H9 (cell line): ENCODE measurements at regions not wholly inside any gene's neighbourhood (a gene's known extent, or its start where the extent isn't known, plus 50 kb on each side); places are given as distances from the start of the nearest gene placed in this dataset.

ENCODE experiments used
- DNase-seq: peaks from one replicate; pipeline ENCODE4 v3.0.0-alpha.2; 2017
- H2AFZ ChIP-seq: one replicate; pipeline ENCODE4 v1.6.1; 2013; ENCODE audit warnings: mild to moderate bottlenecking, low read length, control low read depth, moderate library complexity
- H2AK5ac ChIP-seq: 2 replicates; pipeline ENCODE4 v1.6.1; 2013; ENCODE audit warnings: low read length, control low read depth, mixed read lengths; ENCODE audit not compliant: insufficient read length
- H2BK120ac ChIP-seq: one replicate; pipeline ENCODE4 v1.6.1; 2013; ENCODE audit warnings: low read depth, mild to moderate bottlenecking, low read length, control low read depth, inconsistent platforms; ENCODE audit not compliant: poor library complexity, severe bottlenecking
- H2BK12ac ChIP-seq: 2 replicates; pipeline ENCODE4 v1.6.1; 2013; ENCODE audit warnings: low read length, control low read depth, mixed read lengths, low read depth; ENCODE audit not compliant: insufficient read length
- H2BK15ac ChIP-seq: 2 replicates; pipeline ENCODE4 v1.6.1; 2013; ENCODE audit warnings: low read depth, low read length, control low read depth
- H2BK20ac ChIP-seq: one replicate; pipeline ENCODE4 v1.6.1; 2013; ENCODE audit warnings: low read depth, mild to moderate bottlenecking, low read length, control low read depth, inconsistent platforms; ENCODE audit not compliant: poor library complexity, severe bottlenecking
- H2BK5ac ChIP-seq: 2 replicates; pipeline ENCODE4 v1.6.1; 2013; ENCODE audit warnings: low read length, control low read depth, mixed read lengths; ENCODE audit not compliant: insufficient read length
- H3K14ac ChIP-seq: 2 replicates; pipeline ENCODE4 v1.6.1; 2013; ENCODE audit warnings: low read length, control low read depth; ENCODE audit not compliant: insufficient read depth
- H3K18ac ChIP-seq: 2 replicates; pipeline ENCODE4 v1.6.1; 2013; ENCODE audit warnings: low read depth, mild to moderate bottlenecking, mixed read lengths, low read length, control low read depth; ENCODE audit not compliant: insufficient read length
- H3K23ac ChIP-seq: 2 replicates; pipeline ENCODE4 v1.6.1; 2013; ENCODE audit warnings: low read length, control low read depth, mixed read lengths, low read depth; ENCODE audit not compliant: insufficient read length
- H3K23me2 ChIP-seq: 2 replicates; pipeline ENCODE4 v1.6.1; 2013; ENCODE audit warnings: low read depth, mild to moderate bottlenecking, mixed read lengths, low read length, control low read depth; ENCODE audit not compliant: insufficient read length, poor library complexity, severe bottlenecking
- H3K27ac ChIP-seq: 2 replicates; pipeline ENCODE4 v1.5.1; 2013; ENCODE audit warnings: low read length, control low read depth, mixed read lengths, low read depth; ENCODE audit not compliant: insufficient read length
- H3K27me3 ChIP-seq: 2 replicates; pipeline ENCODE4 v1.6.1; 2013; ENCODE audit warnings: low read length, control low read depth, inconsistent platforms; ENCODE audit not compliant: insufficient read depth
- H3K4ac ChIP-seq: 2 replicates; pipeline ENCODE4 v1.6.1; 2013; ENCODE audit warnings: low read depth, mild to moderate bottlenecking, control low read depth, inconsistent platforms, low read length, moderate library complexity
- H3K4me1 ChIP-seq: 2 replicates; pipeline ENCODE4 v1.6.1; 2013; ENCODE audit warnings: low read length, control low read depth, inconsistent platforms; ENCODE audit not compliant: insufficient read depth
- H3K4me2 ChIP-seq: 2 replicates; pipeline ENCODE4 v1.6.1; 2013; ENCODE audit warnings: low read length, control low read depth, mixed read lengths; ENCODE audit not compliant: insufficient read length, insufficient read depth
- H3K56ac ChIP-seq: 2 replicates; pipeline ENCODE4 v1.6.1; 2013; ENCODE audit warnings: low read depth, mild to moderate bottlenecking, mixed read lengths, low read length, control low read depth; ENCODE audit not compliant: insufficient read length
- H3K79me1 ChIP-seq: 2 replicates; pipeline ENCODE4 v1.6.1; 2013; ENCODE audit warnings: low read depth, mild to moderate bottlenecking, moderate library complexity, low read length, control low read depth, inconsistent platforms; ENCODE audit not compliant: insufficient read depth, poor library complexity, severe bottlenecking
- H3K79me2 ChIP-seq: 2 replicates; pipeline ENCODE4 v1.6.1; 2013; ENCODE audit warnings: low read length, control low read depth, inconsistent platforms; ENCODE audit not compliant: insufficient read depth
- H3K9ac ChIP-seq: 2 replicates; pipeline ENCODE4 v1.6.1; 2013; ENCODE audit warnings: low read length, control low read depth, mixed read lengths; ENCODE audit not compliant: insufficient read length; ENCODE audit errors: extremely low read depth
- H3K9me3 ChIP-seq: one replicate; pipeline ENCODE4 v1.6.1; 2013; ENCODE audit warnings: low read depth, low read length, inconsistent platforms; ENCODE audit not compliant: control insufficient read depth
- H3T11ph ChIP-seq: one replicate; pipeline ENCODE4 v1.6.1; 2013; ENCODE audit warnings: mild to moderate bottlenecking, low read length, control low read depth, inconsistent platforms
- H4K20me1 ChIP-seq: one replicate; pipeline ENCODE4 v1.6.1; 2013; ENCODE audit not compliant: control insufficient read depth, insufficient read length, insufficient read depth
- H4K5ac ChIP-seq: 2 replicates; pipeline ENCODE4 v1.6.1; 2013; ENCODE audit warnings: low read depth, mild to moderate bottlenecking, mixed read lengths, low read length, control low read depth; ENCODE audit not compliant: insufficient read length
- H4K8ac ChIP-seq: replicated peaks from 2 replicates; pipeline ENCODE4 v1.6.1; 2013; ENCODE audit warnings: low read length, control low read depth, mixed read lengths, low read depth; ENCODE audit not compliant: insufficient read length
- H4K91ac ChIP-seq: 2 replicates; pipeline ENCODE4 v1.6.1; 2013; ENCODE audit warnings: low read depth, mild to moderate bottlenecking, moderate library complexity, mixed read lengths, low read length, control low read depth; ENCODE audit not compliant: insufficient read length
- H3K27ac Mint-ChIP-seq, 3 experiments: 2 replicates in 2 of 3; 3 replicates in 1 of 3; pipeline ENCODE4 v1.8.0; 2020 to 2021; ENCODE audit warnings: mixed read lengths in 3 of 3, mild to moderate bottlenecking in 1 of 3, moderate library complexity in 1 of 3
- H3K27me3 Mint-ChIP-seq: 2 replicates; pipeline ENCODE4 v1.8.0; 2021; ENCODE audit warnings: low read depth, mild to moderate bottlenecking, moderate library complexity, mixed read lengths
- H3K36me3 Mint-ChIP-seq, 3 experiments: 2 replicates in 2 of 3; 3 replicates in 1 of 3; pipeline ENCODE4 v1.8.0; 2020 to 2021; ENCODE audit warnings: low read depth in 3 of 3, mixed read lengths in 3 of 3; ENCODE audit not compliant: insufficient read depth in 1 of 3
- H3K4me1 Mint-ChIP-seq, 2 experiments: 2 replicates each; pipeline ENCODE4 v1.8.0; 2020; ENCODE audit warnings: mixed read lengths in 2 of 2
- H3K4me3 Mint-ChIP-seq, 2 experiments: 2 replicates in 1 of 2; 3 replicates in 1 of 2; pipeline ENCODE4 v1.8.0; 2020 to 2021; ENCODE audit warnings: mild to moderate bottlenecking in 2 of 2, mixed read lengths in 2 of 2, moderate library complexity in 1 of 2
- H3K9me3 Mint-ChIP-seq, 2 experiments: 2 replicates in 1 of 2; 3 replicates in 1 of 2; pipeline ENCODE4 v1.8.0; 2020; ENCODE audit warnings: mild to moderate bottlenecking in 2 of 2, mixed read lengths in 2 of 2, moderate library complexity in 1 of 2
- CTCF ChIP-seq: fragments of 200-600 bp; sonication (generic); conservative IDR thresholded peaks from 3 replicates; pipeline ENCODE4 v1.8.0; 2021; ENCODE audit warnings: antibody characterized with exemption, mild to moderate bottlenecking

- no peak overlapping the region for H3K27ac ChIP-seq
- peaks cover 0 to 2% of the 10 kb centered on the region in 2 experiments; a peak in 4 of 5 replicates for H3K9me3 Mint-ChIP-seq
- no peak overlapping the region for H3T11ph ChIP-seq
These were observed 162.7 kb upstream of the TSLP start for GRCh38 chr5:110908848-110909247.

More at GRCh38 chr5:110908848-110909247, 162.7 kb upstream of the TSLP start:
- Mint-ChIP-seq H3K4me3 (no peak overlapping the region), H3K4me1 (peaks cover under 1 to 9% of the 10 kb centered on the region in 2 experiments; a peak in 2 of 4 replicates), H3K36me3 (0 out of 7 replicates have a peak, but pooled peaks cover 0 to 3% (median 0%) of the 10 kb centered on the region in 3 experiments), H3K27me3 (no peaks in the 10 kb centered on the region), H3K27ac (no peak overlapping the region)
- Histone ChIP-seq H2BK20ac (no peak overlapping the region), H3K14ac (no peak overlapping the region), H3K79me1 (no peaks in the 10 kb centered on the region), H2BK15ac (no peak overlapping the region), H4K5ac (no peak overlapping the region), H4K20me1 (no peaks in the 10 kb centered on the region), H2AFZ (no peak overlapping the region), H2BK12ac (no peak overlapping the region), H3K27me3 (no peaks in the 10 kb centered on the region), H4K91ac (no peak overlapping the region), H3K9ac (no peak overlapping the region), H3K79me2 (no peaks in the 10 kb centered on the region), H3K23ac (no peak overlapping the region), H3K4me2 (no peak overlapping the region), H2AK5ac (no peak overlapping the region), H3K9me3 (no peaks in the 10 kb centered on the region), H3K56ac (no peak overlapping the region), H3K4me1 (no peaks in the 10 kb centered on the region), H3K4ac (no peak overlapping the region), H2BK120ac (no peak overlapping the region), H3K18ac (no peak overlapping the region), H4K8ac (no peak overlapping the region), H2BK5ac (no peak overlapping the region), H3K23me2 (no peaks in the 10 kb centered on the region)
- DNase-seq: no peak
- TF ChIP-seq CTCF: no peak
